H1 (cell line): ENCODE measurements at regions not wholly inside any gene's neighbourhood (a gene's known extent, or its start where the extent isn't known, plus 50 kb on each side); places are given as distances from the start of the nearest gene placed in this dataset.

ENCODE experiments used
- ATF2 ChIP-seq: IDR thresholded peaks from 2 replicates; pipeline ENCODE4 v1.6.1; 2012; ENCODE audit warnings: low read length, inconsistent platforms
- BACH1 ChIP-seq: IDR thresholded peaks from 2 replicates; pipeline ENCODE4 v1.6.1; 2012; ENCODE audit warnings: low read length, improper control_type of control experiment
- SUZ12 ChIP-seq: fragments of 200-600 bp; sonication (generic); IDR thresholded peaks from 2 replicates; pipeline ENCODE4 v1.6.1; 2012; ENCODE audit warnings: mild to moderate bottlenecking, inconsistent platforms, low read length, moderate library complexity, mixed read lengths
- YY1 ChIP-seq: IDR thresholded peaks from 2 replicates; pipeline ENCODE4 v1.6.1; 2011; ENCODE audit warnings: low read depth, mild to moderate bottlenecking, low read length

GRCh38 chr21:27407271-27407670 is 440.4 kb upstream of the ADAMTS5 start (continued):
- no peak for TF ChIP-seq ATF2
- no peak for TF ChIP-seq YY1
- TF ChIP-seq BACH1, result no peak
- TF ChIP-seq SUZ12, result no peak
- TF ChIP-seq, all 59 proteins: peak for 0
